Testis (tissue), 2 donors: ENCODE measurements at regions not wholly inside any gene's neighbourhood (a gene's known extent, or its start where the extent isn't known, plus 50 kb on each side); places are given as distances from the start of the nearest gene placed in this dataset.

Experiments
- POLR2A ChIP-seq: fragments of 450-650 bp; IDR thresholded peaks from one replicate; pipeline ENCODE4 v1.6.1; 2017; ENCODE audit warnings: antibody characterized with exemption, mild to moderate bottlenecking, moderate library complexity
- TF ChIP-seq, protein P1 (sequence below), 3 experiments: fragments of 450-650 bp in 2 of 3; fragments of 200-600 bp in 1 of 3; sonication (generic) in 1 of 3; IDR thresholded peaks; one replicate each; pipeline ENCODE4 v1.5.1; 2016 to 2019; ENCODE audit warnings: antibody characterized with exemption in 3 of 3, mild to moderate bottlenecking in 2 of 3, moderate library complexity in 1 of 3

DNA sequence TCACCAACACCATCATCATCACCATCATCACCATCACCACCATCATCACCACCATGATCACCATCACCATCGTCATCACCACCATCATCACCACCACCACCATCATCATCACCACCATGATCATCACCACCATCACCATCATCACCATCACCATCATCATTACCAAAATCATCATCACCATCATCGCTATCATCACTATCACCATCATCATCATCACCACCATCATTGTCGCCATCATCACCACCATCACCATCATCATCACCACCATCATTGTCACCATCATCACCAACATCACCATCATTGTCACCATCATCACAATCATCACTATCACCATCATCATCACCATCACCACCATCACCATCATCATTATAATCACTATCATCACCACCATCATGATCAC lies 893.5 kb downstream of the TBC1D22A start:
- TF ChIP-seq, protein P1, sequence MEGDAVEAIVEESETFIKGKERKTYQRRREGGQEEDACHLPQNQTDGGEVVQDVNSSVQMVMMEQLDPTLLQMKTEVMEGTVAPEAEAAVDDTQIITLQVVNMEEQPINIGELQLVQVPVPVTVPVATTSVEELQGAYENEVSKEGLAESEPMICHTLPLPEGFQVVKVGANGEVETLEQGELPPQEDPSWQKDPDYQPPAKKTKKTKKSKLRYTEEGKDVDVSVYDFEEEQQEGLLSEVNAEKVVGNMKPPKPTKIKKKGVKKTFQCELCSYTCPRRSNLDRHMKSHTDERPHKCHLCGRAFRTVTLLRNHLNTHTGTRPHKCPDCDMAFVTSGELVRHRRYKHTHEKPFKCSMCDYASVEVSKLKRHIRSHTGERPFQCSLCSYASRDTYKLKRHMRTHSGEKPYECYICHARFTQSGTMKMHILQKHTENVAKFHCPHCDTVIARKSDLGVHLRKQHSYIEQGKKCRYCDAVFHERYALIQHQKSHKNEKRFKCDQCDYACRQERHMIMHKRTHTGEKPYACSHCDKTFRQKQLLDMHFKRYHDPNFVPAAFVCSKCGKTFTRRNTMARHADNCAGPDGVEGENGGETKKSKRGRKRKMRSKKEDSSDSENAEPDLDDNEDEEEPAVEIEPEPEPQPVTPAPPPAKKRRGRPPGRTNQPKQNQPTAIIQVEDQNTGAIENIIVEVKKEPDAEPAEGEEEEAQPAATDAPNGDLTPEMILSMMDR (IDR thresholded peaks at IDR 0.05), result no peak
- TF ChIP-seq POLR2A, result no peak
